ENCODE measurements at regions not wholly inside any gene's neighbourhood (a gene's known extent, or its start where the extent isn't known, plus 50 kb on each side); places are given as distances from the start of the nearest gene placed in this dataset.

GRCh38 chr1:108045460-108045859, 80.5 kb upstream of the VAV3 start:
- no peaks in the 10 kb centered on the region for H3K36me3 ChIP-seq (ENCODE audit: control insufficient read depth, insufficient read depth, low read length)
- intact Hi-C loops (cut with micrococcal nuclease; ENCODE audit: unreplicated experiment): loop anchor here (1.0 kb wide), 1 partner anchor 80 kb away; no protein-coding TSS in a partner anchor
- CTCF ChIA-PET: no interaction called here

GRCh38 chr1:108044318-108044717, 79.3 kb upstream of the VAV3 start:
- Mint-ChIP-seq H3K4me1 (ENCODE audit: low read depth, unreplicated experiment) (peaks cover 30% of the 10 kb centered on the region), H3K27ac (ENCODE audit: unreplicated experiment) (peak overlapping the region; percentile 64), H3K36me3 (ENCODE audit: insufficient read depth, unreplicated experiment) (no peaks in the 10 kb centered on the region), H3K4me3 (ENCODE audit: unreplicated experiment) (no peak overlapping the region), H3K9me3 (ENCODE audit: unreplicated experiment) (no peaks in the 10 kb centered on the region), H3K27me3 (ENCODE audit: insufficient read depth, unreplicated experiment) (no peaks in the 10 kb centered on the region)
- CTCF ChIA-PET: no interaction called here
- Histone ChIP-seq H3K36me3 (ENCODE audit: control insufficient read depth, insufficient read depth, low read length) (no peaks in the 10 kb centered on the region), H3K9me3 (no peaks in the 10 kb centered on the region), H3K4me1 (peaks cover 10% of the 10 kb centered on the region), H3K27me3 (replicated peaks; ENCODE audit: control insufficient read depth, insufficient read depth, low read length) (no peaks in the 10 kb centered on the region), H3K4me3 (ENCODE audit: low read depth, low read length) (no peak overlapping the region)
- DNase-seq: no peak
- no peak for TF ChIP-seq CTCF (IDR thresholded peaks at IDR 0.05; ENCODE audit: insufficient read depth in 1 of 2, low read depth in 1 of 2, low read length in 1 of 2, severe bottlenecking in 1 of 2, unreplicated experiment in 1 of 2)
- intact Hi-C loops (cut with micrococcal nuclease; ENCODE audit: unreplicated experiment): no loop called here
- no TSS peak for BruUV-seq (replicated peaks)
- POLR2A ChIA-PET: no interaction called here

More at GRCh38 chr1:108045460-108045859, 80.5 kb upstream of the VAV3 start:
- no peaks in the 10 kb centered on the region for H3K36me3 Mint-ChIP-seq (ENCODE audit: insufficient read depth, unreplicated experiment)
- no peaks in the 10 kb centered on the region for H3K27me3 Mint-ChIP-seq (ENCODE audit: insufficient read depth, unreplicated experiment)
- no peak overlapping the region for H3K4me3 Mint-ChIP-seq (ENCODE audit: unreplicated experiment)
- BruUV-seq (replicated peaks): no TSS peak
- H3K27ac Mint-ChIP-seq (ENCODE audit: unreplicated experiment): peak overlapping the region; percentile 56
- Histone ChIP-seq H3K9me3 (no peaks in the 10 kb centered on the region), H3K4me1 (peaks cover 10% of the 10 kb centered on the region), H3K27me3 (replicated peaks; ENCODE audit: control insufficient read depth, insufficient read depth, low read length) (no peaks in the 10 kb centered on the region), H3K4me3 (ENCODE audit: low read depth, low read length) (no peak overlapping the region)
- H3K4me1 Mint-ChIP-seq (ENCODE audit: low read depth, unreplicated experiment): peaks cover 30% of the 10 kb centered on the region
- H3K9me3 Mint-ChIP-seq (ENCODE audit: unreplicated experiment): no peaks in the 10 kb centered on the region
- POLR2A ChIA-PET: no interaction called here
- no peak for TF ChIP-seq CTCF (IDR thresholded peaks at IDR 0.05; ENCODE audit: insufficient read depth in 1 of 2, low read depth in 1 of 2, low read length in 1 of 2, severe bottlenecking in 1 of 2, unreplicated experiment in 1 of 2)
- peak; percentile 15 to 44 for DNase-seq

- no peaks in the 10 kb centered on the region for H3K36me3 Mint-ChIP-seq (ENCODE audit: insufficient read depth, unreplicated experiment)
- TF ChIP-seq CTCF (IDR thresholded peaks at IDR 0.05; ENCODE audit: insufficient read depth in 1 of 2, low read depth in 1 of 2, low read length in 1 of 2, severe bottlenecking in 1 of 2, unreplicated experiment in 1 of 2): no peak
- no peak for DNase-seq
- Histone ChIP-seq H3K36me3 (ENCODE audit: control insufficient read depth, insufficient read depth, low read length) (no peaks in the 10 kb centered on the region), H3K4me3 (ENCODE audit: low read depth, low read length) (no peak overlapping the region), H3K27me3 (replicated peaks; ENCODE audit: control insufficient read depth, insufficient read depth, low read length) (no peaks in the 10 kb centered on the region), H3K9me3 (no peaks in the 10 kb centered on the region), H3K4me1 (peaks cover 10% of the 10 kb centered on the region)
- ChIA-PET POLR2A (no interaction called here), CTCF (no interaction called here)
- H3K4me1 Mint-ChIP-seq (ENCODE audit: low read depth, unreplicated experiment): peaks cover 30% of the 10 kb centered on the region
- H3K9me3 Mint-ChIP-seq (ENCODE audit: unreplicated experiment): no peaks in the 10 kb centered on the region
- H3K4me3 Mint-ChIP-seq (ENCODE audit: unreplicated experiment): no peak overlapping the region
- BruUV-seq (replicated peaks): no TSS peak
- H3K27me3 Mint-ChIP-seq (ENCODE audit: insufficient read depth, unreplicated experiment): no peaks in the 10 kb centered on the region
- intact Hi-C loops (cut with micrococcal nuclease; ENCODE audit: unreplicated experiment): no loop called here
- no peak overlapping the region for H3K27ac Mint-ChIP-seq (ENCODE audit: unreplicated experiment)
Observed at GRCh38 chr1:108043707-108044106, 78.7 kb upstream of the VAV3 start.
